ENCODE measurements at regions not wholly inside any gene's neighbourhood (a gene's known extent, or its start where the extent isn't known, plus 50 kb on each side); places are given as distances from the start of the nearest gene placed in this dataset.

GRCh38 chr21:16087523-16087922 is 357.7 kb downstream of the USP25 start:
- TF ChIP-seq CTCF (IDR thresholded peaks at IDR 0.05), result no peak
- no peak for TF ChIP-seq POLR2A (IDR thresholded peaks at IDR 0.05)
